CD4-positive, alpha-beta T cell treated with Interleukin-4 for 4 hours (primary cell): ENCODE measurements at regions not wholly inside any gene's neighbourhood (a gene's known extent, or its start where the extent isn't known, plus 50 kb on each side); places are given as distances from the start of the nearest gene placed in this dataset.

Source experiments
- DNase-seq: peaks from one replicate; pipeline ENCODE4 v3.0.0-alpha.2; 2020

DNA sequence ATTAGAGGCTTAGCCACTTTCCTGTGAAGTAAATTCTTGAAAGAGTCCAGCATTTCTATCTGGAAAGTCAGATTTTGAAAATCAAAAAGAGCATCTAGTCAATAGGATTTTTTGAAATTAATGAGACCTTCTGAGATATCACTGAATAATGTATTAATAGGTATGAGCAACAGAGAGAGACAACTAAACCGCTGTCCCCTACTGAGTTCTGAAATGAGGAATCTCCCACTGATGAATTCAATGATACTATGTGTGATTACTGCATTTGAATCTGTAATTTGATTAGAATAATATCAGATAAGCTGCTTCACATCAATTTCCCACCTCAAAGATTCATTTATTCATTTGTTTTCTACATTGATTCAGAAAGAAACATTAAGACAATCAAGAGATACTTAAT lies 252.8 kb downstream of the TMX3 start:
- DNase-seq: no peak

DNA sequence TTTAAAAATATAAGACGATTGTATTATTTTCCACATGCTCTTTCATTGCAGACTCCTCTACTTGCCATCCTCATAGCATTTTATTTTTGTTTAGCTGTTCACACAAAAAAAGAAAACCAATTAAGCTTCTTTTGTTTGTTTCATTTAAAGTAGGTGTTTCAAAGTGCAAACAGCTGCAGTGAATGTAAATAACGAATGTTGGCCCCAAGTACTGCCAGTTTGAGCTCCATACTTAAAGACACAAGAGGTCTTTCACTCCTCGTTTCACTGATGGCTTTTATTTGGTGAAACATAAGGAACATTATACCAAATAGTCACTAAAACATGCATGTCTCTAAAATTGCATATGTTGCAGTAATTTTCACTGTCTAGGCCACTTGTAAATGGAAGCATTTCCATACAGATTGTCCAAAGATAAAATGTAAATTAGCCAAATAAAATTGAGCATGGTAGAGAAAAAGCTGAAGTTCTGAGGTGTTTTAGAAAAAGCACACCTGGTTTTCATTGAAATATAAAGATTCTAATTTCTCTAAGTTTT lies 253.4 kb downstream of the TMX3 start:
- DNase-seq: no peak

DNA sequence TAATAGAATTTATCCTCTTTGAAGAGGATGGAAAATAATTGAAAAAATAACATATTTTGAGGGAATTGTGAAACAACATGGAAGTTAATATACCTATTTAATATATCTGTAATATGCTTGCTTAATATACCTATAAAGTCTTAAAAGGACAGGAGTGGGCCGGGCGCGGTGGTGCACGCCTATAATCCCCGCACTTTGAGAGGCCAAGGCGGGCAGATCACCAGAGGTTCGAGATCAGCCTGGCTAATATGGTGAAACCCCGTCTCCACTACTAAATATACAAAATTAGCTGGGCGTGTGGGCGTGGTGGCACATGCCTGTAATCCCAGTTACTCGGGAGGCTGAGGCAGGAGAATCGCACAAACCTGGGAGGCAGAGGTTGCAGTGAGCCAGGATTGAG lies 254.9 kb downstream of the TMX3 start:
- DNase-seq: no peak

DNA sequence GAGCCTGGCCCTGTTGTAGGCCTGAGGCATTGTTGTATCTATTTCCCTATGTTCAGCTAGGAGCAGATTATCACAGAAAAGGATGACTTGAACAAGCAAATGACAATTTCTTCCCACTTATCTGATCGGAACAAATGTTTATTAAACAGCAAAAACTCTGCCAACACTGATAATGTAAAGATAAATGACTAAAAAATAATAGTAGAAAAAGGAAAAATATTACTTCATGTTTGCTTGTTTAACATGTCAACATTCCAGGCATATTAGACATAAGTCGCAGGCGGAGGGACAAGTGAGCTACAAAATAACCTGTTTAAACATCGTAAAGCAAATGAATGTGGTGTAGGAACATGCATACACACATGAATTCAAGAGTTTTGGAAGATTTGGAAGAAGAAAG lies 257.9 kb downstream of the TMX3 start:
- DNase-seq: no peak

DNA sequence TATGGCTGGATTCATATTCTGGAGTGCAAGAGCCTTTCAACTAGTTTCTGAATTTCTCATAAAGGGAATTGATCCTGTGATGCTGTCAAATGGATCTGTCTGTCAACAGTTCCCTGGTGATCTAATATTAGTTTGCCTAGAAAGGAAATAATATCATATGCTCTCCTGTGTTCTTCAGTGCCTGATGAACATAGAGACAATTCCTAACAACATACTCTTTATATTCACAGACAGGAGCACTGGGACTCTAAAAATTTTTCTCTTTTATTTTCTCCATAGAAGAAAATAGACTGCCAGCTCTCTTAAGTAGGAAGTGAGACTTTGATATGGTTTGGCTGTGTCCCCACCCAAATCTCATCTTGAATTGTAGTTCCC lies 259.7 kb downstream of the TMX3 start:
- DNase-seq: no peak

DNA sequence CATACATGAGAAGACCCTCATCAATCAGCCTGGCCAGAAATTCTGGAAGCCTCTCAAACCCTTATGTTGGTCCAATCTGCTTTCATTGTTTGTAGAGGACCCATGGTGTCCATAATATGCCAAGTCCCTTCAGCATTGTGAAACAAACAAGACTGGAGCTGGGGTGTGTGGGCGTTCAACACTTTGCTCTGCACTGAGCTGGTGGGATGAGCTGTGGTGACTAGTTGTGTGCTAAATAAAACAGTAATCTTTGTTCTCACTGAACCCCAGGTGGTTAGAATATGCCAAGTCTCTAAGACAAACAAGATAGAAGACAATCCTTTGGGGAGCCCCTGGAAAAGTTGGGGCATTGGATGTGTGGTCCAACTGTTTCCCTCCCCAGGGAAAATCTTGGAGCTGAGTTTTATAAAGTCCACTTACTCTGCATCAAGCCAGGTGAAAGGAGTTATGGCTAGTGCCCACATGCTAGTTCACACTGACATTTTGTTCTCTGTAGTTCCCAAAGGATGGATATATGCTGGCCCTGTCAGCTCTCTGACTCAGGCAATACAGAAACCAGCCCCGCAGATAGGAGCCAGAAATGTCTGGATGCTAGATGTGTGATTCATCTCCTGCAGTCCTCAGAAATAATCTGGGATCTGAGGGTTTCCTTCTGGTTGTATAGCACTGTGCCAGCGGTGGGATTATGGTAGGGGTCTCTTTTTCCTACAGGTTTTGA lies 260.2 kb downstream of the TMX3 start:
- no peak for DNase-seq

DNA sequence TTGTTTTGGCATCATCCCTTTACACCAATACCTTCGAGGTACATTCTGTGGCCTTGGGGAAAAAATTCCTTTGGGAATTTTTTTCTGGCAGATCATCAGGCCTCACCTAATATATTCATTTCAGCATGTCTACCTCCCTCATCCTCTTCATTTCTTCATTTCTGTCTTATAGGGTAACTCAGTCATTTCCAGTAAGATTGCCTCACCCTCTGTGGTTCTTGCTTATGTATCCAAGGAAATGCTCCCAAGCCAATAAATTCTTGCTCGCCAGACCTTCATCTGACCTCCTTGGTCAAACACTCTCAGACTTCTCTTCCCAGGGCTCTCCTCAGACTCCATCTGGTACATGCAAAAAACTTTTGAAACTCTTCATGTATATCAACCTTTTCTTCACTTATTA lies 265.6 kb downstream of the TMX3 start:
- DNase-seq: no peak

DNA sequence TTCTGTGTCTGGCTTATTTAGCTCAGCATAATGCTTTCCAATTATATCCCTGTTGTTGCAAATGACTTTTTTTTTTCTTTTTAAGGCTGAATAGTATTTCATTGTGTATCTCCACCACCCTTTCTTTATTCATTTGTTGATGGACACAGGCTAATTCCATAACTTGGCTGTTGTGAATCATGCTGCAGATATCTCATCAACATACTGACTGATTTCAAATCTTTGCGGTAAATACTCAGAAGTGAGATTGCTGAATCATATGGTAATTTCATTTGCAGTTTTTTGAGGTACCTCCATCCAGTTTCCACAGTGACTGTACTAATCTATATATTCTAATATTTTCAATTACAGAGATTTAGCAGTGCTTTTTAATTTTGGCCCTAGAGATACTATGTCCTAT lies 266.2 kb downstream of the TMX3 start:
- DNase-seq: no peak

DNA sequence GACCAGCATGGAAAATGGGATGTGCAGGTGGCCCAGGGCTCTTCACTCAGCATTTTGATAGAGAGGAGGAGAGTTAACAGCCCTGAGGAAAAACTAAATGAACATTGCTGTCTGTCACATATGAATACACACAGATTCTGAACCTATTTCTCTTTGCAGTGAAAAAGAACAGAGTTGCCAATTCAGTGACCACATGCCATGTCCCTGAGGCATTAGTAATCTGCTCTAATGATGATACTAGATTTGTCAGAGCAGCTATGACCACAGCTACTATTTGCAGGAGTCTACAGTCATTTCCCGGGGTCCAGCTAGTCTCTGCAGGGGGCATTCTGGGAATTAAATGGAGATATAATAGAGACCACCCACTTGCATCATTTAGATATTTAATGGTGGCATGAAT lies 267.6 kb downstream of the TMX3 start:
- no peak for DNase-seq

DNA sequence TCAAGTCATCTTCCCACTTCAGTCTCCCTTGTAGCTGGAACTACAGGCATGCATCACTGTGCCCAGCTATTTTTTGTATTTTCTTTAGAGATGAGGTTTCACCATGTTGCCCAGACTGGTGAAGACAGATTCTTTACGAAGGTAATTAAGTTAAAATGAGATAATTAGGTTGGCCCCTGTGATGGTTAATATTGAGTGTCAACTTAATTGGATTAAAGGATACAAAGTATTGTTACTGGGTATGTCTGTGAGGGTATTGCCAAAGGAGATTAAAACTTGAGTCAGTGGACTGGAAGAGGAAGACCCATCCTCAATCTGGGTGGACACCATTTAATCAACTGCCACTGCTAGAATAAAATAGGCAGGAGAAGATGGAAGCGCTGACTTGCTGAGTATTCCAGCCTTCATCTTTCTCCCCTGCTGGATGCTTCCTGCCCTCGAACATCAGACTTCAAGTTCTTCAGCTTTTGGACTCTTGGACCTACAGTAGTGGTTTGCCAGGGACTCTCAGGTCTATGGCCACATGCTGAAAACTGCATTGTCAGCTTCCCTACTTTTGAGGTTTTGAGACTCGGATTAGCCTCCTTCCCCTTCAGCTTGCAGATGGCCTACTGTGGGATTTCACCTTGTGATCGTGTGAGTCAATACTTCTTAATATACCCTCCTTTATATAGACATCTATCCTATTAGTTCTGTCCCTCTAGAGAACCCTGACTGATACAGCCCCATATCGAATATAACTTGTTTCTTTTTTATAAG lies 269.1 kb downstream of the TMX3 start:
- no peak for DNase-seq

DNA sequence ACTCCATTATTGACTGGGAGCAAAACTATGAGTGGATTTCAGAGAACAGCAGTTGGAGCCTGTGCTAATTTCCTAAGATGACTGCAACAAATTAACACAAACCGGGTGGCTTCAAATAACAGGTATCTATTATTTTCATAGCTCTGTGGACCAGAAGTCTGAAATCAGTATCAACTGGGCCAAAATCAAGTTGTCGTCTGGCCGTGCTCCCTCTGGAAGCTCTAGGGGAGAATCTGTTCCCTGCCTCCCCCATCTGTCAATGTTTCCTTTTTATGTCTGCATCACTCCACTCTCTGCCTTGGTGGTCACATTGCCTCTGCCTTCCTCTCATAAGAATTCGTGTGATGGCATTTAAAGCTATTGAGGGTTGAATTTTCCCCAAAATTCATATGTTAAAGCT lies 269.8 kb downstream of the TMX3 start:
- DNase-seq: no peak

DNA sequence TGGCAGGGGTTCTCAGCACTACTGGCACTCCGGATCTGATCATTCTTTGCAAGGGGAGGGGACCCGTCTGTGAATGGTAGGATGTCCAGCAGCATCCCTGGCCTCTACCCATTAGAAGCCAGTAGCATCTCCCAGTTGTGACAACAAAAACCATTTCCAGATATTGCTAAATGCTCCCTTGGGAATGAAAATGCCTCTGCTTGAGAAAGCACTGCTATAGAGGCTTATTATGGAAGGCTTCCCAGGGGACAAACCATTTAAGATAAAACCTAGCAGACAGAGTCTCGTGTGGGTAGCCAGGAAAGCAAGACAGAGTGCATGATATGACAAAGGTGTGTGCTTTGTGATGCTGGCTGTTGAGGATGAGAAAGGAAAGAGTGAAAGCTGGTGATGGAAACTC lies 273.7 kb downstream of the TMX3 start:
- no peak for DNase-seq

DNA sequence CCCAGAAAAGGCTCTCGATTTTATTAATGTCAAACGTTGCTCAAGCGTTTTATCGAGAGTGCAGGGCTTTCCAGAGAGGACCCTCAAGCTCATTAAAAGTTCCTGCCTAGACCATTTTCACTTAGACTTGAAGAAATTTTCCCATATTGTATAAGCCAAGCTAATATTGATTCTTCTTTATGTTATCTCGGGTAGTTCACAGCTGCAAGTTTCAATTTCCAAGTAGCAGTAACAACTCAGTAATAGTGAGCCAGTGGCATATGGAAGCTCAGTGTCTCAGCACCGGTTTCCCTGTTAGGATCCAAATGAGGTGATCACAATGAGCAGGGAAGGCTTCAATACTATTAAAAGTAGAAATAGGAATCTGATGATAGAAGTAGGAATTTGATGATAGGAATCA lies 274.5 kb downstream of the TMX3 start:
- DNase-seq: no peak

DNA sequence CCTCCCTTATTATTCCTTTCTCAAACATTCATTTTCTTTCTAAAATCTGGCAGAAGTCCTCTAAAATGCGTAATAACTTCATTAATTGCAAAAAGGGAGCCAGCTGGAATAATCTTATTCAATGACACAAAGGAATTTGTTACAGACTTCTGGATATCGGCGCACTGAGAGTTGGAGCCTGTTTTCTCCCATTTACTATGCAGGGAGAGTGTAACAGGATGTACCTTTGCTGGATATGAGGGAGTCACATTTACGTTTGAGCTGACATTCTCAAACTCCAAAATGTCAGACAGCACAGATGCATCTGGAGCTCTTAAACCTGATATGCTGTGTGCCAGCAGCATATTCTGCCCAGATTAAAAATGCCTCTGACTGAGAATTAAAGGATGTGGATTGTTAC lies 275.3 kb downstream of the TMX3 start:
- DNase-seq: no peak

DNA sequence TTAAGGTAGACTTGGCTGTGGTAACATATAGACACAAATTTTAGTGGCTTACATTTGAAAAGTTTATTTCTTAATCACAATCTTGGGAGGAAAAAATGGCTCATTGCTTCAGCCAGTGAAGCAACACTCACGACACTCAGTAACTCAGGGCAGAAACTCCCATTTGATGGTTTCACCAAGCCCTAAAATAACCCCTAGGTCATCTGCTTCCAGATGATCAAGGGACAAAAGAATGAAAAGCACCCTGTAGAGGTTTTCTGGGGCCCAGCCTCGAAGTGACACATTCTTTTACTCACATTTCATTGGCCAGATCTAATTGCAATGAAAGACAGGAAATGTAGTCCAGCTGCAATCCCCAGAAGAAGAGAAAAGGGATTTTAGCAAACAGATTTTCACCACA lies 275.9 kb downstream of the TMX3 start:
- no peak for DNase-seq

DNA sequence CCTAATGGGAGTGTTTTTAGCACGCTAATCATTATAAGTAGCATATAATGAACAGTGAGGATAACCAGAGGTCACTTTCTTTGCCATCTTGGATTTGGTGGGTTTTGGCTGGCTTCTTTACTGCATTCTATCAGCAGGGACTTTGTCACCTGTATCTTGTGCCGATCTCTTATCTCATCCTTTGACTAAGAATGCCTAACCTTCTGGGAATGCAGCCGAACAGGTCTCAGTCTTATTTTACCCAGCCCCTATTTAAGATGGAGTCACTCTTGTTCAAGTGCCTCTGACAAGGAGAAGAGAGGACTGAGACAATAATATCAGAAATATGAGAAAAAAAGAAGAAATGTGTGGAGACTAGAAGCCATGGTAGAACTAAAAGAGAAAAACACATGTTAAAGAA lies 276.4 kb downstream of the TMX3 start:
- no peak for DNase-seq

DNA sequence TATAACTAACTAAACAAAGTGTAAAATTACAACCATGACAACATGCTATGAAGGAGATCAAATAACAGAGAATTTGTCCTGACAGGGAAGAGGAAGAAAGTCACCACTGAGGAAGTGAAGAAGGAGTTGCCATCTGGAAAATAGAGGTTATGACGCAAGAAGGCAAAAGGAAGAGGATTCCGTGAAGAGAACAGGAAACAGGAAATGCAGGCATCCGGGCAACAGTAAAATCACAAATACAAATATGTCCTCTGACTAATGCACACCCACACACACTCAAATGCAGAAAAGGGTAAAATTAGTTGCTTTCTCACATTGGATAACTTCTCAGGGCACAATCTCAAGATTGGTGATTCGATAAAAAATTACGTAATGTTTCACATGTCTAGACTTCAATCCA lies 278.4 kb downstream of the TMX3 start:
- no peak for DNase-seq

DNA sequence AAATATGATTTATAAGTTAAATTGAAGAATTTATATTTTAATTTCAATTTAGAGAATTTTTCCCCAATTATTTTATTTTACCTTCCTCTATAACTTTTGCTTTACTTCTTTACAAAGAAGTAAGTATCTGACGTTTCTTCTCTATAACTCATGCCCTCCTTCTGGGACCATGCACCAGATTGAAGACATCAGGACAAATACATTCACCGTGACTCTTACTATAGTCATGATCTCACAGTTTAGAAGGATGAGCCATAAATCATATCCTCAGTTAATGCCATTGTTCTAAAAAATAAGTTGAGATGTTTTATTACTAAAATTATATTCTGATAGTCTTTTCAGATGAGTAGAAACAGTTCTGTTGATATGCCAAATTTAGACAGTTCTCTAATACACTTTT lies 279.3 kb downstream of the TMX3 start:
- no peak for DNase-seq

DNA sequence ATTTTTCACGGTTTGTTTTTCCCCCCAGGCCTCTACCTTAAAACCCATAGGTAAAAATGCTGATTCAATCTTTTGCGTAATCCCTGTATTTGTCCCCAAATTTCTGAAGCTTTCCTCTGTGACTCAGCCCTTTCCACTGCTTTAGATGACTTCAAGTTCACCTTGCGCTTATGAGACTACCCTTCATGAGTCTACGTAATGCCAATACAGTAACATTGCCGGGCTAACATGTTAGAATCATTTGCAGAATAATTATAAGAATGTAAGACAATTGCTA lies 283.0 kb downstream of the TMX3 start:
- no peak for DNase-seq

DNA sequence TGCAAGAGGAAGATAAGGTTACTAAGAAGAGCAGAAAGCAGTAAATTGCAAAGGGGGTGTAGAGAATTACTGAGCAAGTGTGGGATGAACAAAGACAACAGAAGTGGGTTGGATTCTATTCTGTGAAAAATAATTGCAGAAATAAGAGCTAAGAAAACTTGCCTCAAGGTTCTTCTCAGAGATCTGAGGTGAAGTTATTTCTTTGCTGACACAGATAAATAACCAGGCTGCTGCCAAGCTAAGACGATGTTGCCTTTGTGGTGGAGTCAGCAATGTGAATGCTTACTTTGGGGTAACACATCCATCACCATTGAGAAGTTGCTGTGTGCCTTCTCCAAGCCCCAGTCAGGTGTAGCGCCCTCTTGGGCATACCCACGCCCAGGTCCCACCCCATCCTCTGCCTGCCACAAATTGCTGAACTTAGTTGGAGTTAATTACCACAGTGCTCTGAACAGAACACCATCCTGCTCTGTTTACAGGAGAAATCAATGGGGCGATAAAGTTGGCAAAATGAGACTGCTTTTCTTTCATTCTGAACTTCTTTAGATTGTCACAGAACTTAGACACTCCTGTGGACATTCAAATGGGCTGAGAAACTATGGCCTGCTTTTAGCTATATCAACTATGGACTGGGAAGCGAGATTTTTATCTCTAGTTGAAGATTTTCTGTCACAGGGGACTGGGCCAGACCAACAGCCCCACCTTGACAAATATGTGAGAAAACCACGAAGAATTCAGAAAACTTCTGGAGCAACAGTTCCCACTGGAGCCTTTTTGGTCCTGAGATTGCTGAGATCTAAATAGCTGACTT lies 283.6 kb downstream of the TMX3 start:
- no peak for DNase-seq

DNA sequence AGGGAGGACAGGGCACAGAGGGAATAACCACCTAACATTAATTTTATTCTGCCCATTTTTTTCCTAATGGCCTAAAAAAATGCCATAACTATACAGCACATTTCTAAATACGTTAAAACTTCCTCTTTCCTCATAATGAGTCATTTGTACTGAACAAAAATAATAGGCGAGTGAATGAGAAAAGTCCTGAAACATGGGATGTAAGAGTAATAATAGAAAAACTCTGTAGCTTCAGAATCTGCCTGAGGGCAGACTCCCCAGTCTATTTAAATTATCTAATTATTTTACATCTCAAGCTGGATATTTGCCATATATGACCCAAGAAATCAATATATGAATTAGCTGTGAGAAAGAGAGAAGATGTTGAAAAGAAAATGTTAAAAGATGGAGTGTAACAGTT lies 285.1 kb downstream of the TMX3 start:
- no peak for DNase-seq

DNA sequence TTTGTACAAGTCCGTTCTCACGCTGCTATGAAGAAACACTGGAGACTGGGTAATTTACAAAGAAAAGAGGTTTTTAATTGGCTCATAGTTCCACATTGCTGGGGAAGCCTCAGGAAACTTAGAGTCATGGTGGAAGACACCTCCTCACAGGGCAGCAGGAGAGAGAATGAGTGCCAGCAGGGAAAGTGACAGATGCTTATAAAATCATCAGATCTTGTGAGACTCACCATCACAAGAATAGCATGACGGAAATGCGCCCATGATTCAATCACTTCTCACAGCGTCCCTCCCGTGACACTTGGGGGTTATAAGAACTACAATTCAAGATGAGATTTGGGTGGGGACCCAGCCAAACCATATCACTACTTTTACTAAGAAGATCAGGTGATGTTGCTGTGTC lies 285.8 kb downstream of the TMX3 start:
- no peak for DNase-seq

DNA sequence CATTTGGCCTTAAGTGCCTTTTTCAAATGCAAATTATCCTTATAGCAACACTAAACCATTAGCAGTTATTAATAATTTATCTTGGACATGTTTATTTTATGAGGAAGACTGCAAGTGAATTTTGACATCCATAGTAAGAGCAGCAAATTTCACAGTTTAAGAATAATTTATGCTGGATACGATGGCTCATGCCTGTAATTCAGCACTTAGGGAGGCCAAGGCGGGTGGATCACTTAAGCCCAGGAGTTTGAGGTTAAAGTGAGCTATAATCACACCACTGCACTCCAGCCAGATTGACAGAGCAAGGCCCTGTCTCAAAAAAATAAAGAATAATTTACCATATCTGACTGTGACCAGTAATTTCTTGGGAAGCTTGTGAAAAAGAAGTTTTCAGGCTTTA lies 286.2 kb downstream of the TMX3 start:
- no peak for DNase-seq

DNA sequence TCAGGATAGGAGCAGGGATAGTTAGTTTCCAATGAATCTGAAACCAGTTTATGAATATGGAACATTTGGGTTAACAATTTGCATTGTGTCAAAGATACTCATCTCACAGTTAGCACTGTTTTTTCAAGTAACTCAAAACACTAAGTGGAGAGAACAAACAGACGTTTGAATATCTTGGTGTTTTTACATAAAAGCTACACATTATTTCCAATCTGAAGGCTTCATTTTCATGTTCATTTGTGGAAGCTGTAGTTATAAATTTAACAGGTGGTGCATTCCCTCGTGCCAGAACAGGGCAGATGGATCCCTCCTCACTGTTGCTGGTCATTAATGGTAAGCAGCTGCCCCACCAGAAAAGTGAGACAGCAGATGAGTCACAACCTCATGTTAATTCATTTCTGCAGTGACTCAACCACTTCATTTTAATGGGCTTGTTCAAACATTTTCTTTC lies 286.9 kb downstream of the TMX3 start:
- DNase-seq: no peak
